Ascending aorta (tissue), 2 donors: ENCODE measurements at regions not wholly inside any gene's neighbourhood (a gene's known extent, or its start where the extent isn't known, plus 50 kb on each side); places are given as distances from the start of the nearest gene placed in this dataset.

ENCODE experiments used
- DNase-seq, 2 donors: peaks; one replicate each; pipeline ENCODE4 v3.0.0-alpha.2; 2019; ENCODE audit warnings: low spot score in 2 of 2
- H3K27ac ChIP-seq, 2 donors: fragments of 200-600 bp; sonication (generic); one replicate each; pipeline ENCODE4 v1.5.1; 2016 to 2017; ENCODE audit warnings: mild to moderate bottlenecking in 1 of 2
- H3K27me3 ChIP-seq: fragments of 200-600 bp; sonication (generic); one replicate; pipeline ENCODE4 v1.5.1; 2017
- H3K36me3 ChIP-seq, 2 donors: fragments of 200-600 bp; sonication (generic); one replicate each; pipeline ENCODE4 v1.5.1; 2016
- H3K4me1 ChIP-seq, 2 donors: fragments of 200-600 bp; sonication (generic); one replicate each; pipeline ENCODE4 v1.5.1; 2016 to 2017; ENCODE audit warnings: mild to moderate bottlenecking in 1 of 2
- H3K4me3 ChIP-seq, 2 donors: fragments of 200-600 bp; sonication (generic); one replicate each; pipeline ENCODE4 v1.5.1; 2016 to 2017; ENCODE audit warnings: mild to moderate bottlenecking in 1 of 2
- H3K9me3 ChIP-seq, 2 donors: fragments of 200-600 bp; sonication (generic); one replicate each; pipeline ENCODE4 v1.5.1; 2016
- CTCF ChIP-seq, 3 experiments: fragments of 200-600 bp in 2 of 3; fragments of 450-650 bp in 1 of 3; sonication (generic) in 2 of 3; IDR thresholded peaks; one replicate each; pipeline ENCODE4 v1.5.1; 2016 to 2019; ENCODE audit warnings: antibody characterized with exemption in 3 of 3, mild to moderate bottlenecking in 1 of 3, moderate library complexity in 1 of 3
- intact Hi-C: fragments of 100-400 bp; cut with DNase I; formaldehyde crosslinking; loops from one replicate; pipeline ENCODE4 v1.15.1; 2023

- Histone ChIP-seq H3K36me3 (no peaks in the 10 kb centered on the region), H3K4me3 (no peak overlapping the region), H3K27ac (no peak overlapping the region), H3K9me3 (no peaks in the 10 kb centered on the region), H3K4me1 (peaks cover 2% of the 10 kb centered on the region in 2 donors), H3K27me3 (no peaks in the 10 kb centered on the region)
- DNase-seq: no peak
- TF ChIP-seq CTCF (IDR thresholded peaks at IDR 0.05): no peak
- intact Hi-C loops: no loop called here
Measured at GRCh38 chr10:11679946-11680345, 62.2 kb upstream of the ECHDC3 start.

- intact Hi-C loops: no loop called here
- H3K27ac ChIP-seq: no peak overlapping the region
- H3K4me3 ChIP-seq: no peak overlapping the region
- H3K4me1 ChIP-seq: no peaks in the 10 kb centered on the region
- no peak for TF ChIP-seq CTCF (IDR thresholded peaks at IDR 0.05)
- no peaks in the 10 kb centered on the region for H3K9me3 ChIP-seq
- no peak for DNase-seq
- H3K36me3 ChIP-seq: no peaks in the 10 kb centered on the region
- H3K27me3 ChIP-seq: no peaks in the 10 kb centered on the region
Measured at GRCh38 chr10:11678074-11678793, 63.9 kb upstream of the ECHDC3 start.

- TF ChIP-seq CTCF (IDR thresholded peaks at IDR 0.05): no peak
- DNase-seq: no peak
- intact Hi-C loops: no loop called here
- H3K27ac ChIP-seq: no peak overlapping the region
- no peaks in the 10 kb centered on the region for H3K27me3 ChIP-seq
- no peaks in the 10 kb centered on the region for H3K4me1 ChIP-seq
- no peaks in the 10 kb centered on the region for H3K9me3 ChIP-seq
- no peak overlapping the region for H3K4me3 ChIP-seq
- H3K36me3 ChIP-seq: no peaks in the 10 kb centered on the region
Measured at GRCh38 chr10:11677480-11677879, 64.7 kb upstream of the ECHDC3 start.

GRCh38 chr10:11673346-11674280, 62.2 kb upstream of the USP6NL start:
- H3K36me3 ChIP-seq: no peaks in the 10 kb centered on the region
- H3K4me1 ChIP-seq: no peaks in the 10 kb centered on the region
- intact Hi-C loops: no loop called here
- TF ChIP-seq CTCF (IDR thresholded peaks at IDR 0.05): no peak
- no peaks in the 10 kb centered on the region for H3K9me3 ChIP-seq
- no peak overlapping the region for H3K27ac ChIP-seq
- H3K27me3 ChIP-seq: no peaks in the 10 kb centered on the region
- no peak for DNase-seq
- no peak overlapping the region for H3K4me3 ChIP-seq

- H3K4me1 ChIP-seq: no peaks in the 10 kb centered on the region
- H3K9me3 ChIP-seq: no peaks in the 10 kb centered on the region
- DNase-seq: no peak
- H3K27me3 ChIP-seq: no peaks in the 10 kb centered on the region
- intact Hi-C loops: no loop called here
- no peak overlapping the region for H3K4me3 ChIP-seq
- H3K27ac ChIP-seq: no peak overlapping the region
- H3K36me3 ChIP-seq: no peaks in the 10 kb centered on the region
- TF ChIP-seq CTCF (IDR thresholded peaks at IDR 0.05): no peak
Measured at GRCh38 chr10:11672836-11673235, 61.4 kb upstream of the USP6NL start.
